Nephron (organoid): ENCODE measurements at regions not wholly inside any gene's neighbourhood (a gene's known extent, or its start where the extent isn't known, plus 50 kb on each side); places are given as distances from the start of the nearest gene placed in this dataset.

Experiments
- H3K27ac Mint-ChIP-seq, 3 experiments: 2 replicates each; pipeline ENCODE4 v1.8.0; 2020; ENCODE audit warnings: mixed read lengths in 3 of 3, mild to moderate bottlenecking in 2 of 3, moderate library complexity in 1 of 3
- H3K27me3 Mint-ChIP-seq: 2 replicates; pipeline ENCODE4 v1.8.0; 2021; ENCODE audit warnings: low read depth, mild to moderate bottlenecking, moderate library complexity, mixed read lengths
- H3K36me3 Mint-ChIP-seq: 2 replicates; pipeline ENCODE4 v1.8.0; 2020; ENCODE audit warnings: low read depth, mixed read lengths
- H3K4me1 Mint-ChIP-seq: 2 replicates; pipeline ENCODE4 v1.8.0; 2020; ENCODE audit warnings: mixed read lengths
- H3K4me3 Mint-ChIP-seq, 3 experiments: 2 replicates each; pipeline ENCODE4 v1.8.0; 2020; ENCODE audit warnings: mild to moderate bottlenecking in 3 of 3, mixed read lengths in 3 of 3, moderate library complexity in 2 of 3
- H3K9me3 Mint-ChIP-seq: 2 replicates; pipeline ENCODE4 v1.8.0; 2020; ENCODE audit warnings: mixed read lengths
- TF ChIP-seq, protein P1 (sequence below), 3 experiments: fragments of 200-600 bp; sonication (generic); IDR thresholded peaks; one replicate each; pipeline ENCODE4 v1.5.0; 2021; ENCODE audit warnings: antibody characterized with exemption in 3 of 3; ENCODE audit not compliant: unreplicated experiment in 3 of 3

DNA sequence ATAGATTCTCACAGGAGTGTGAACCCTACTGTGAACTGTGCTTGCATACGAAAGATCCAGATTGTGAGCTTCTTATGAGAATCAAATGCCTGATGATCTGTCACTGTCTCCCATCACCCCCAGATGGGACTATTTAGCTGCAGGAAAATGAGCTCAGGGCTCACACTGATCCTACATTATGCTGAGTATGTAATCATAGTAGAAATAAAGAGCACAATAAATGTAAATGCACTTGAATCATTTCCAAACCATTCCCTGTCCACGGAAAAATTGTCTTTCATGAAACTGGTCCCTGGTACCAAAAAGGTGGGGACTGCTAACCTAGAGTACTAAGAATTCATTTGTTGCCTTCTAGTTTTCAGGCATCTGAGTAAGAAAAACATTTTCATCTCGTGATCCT is 1215.8 kb upstream of the TMEM132C start:
- Mint-ChIP-seq H3K27me3 (no peaks in the 10 kb centered on the region), H3K9me3 (peaks cover 2% of the 10 kb centered on the region), H3K36me3 (no peaks in the 10 kb centered on the region), H3K4me1 (no peaks in the 10 kb centered on the region), H3K27ac (no peak overlapping the region), H3K4me3 (no peak overlapping the region)
- TF ChIP-seq, protein P1, sequence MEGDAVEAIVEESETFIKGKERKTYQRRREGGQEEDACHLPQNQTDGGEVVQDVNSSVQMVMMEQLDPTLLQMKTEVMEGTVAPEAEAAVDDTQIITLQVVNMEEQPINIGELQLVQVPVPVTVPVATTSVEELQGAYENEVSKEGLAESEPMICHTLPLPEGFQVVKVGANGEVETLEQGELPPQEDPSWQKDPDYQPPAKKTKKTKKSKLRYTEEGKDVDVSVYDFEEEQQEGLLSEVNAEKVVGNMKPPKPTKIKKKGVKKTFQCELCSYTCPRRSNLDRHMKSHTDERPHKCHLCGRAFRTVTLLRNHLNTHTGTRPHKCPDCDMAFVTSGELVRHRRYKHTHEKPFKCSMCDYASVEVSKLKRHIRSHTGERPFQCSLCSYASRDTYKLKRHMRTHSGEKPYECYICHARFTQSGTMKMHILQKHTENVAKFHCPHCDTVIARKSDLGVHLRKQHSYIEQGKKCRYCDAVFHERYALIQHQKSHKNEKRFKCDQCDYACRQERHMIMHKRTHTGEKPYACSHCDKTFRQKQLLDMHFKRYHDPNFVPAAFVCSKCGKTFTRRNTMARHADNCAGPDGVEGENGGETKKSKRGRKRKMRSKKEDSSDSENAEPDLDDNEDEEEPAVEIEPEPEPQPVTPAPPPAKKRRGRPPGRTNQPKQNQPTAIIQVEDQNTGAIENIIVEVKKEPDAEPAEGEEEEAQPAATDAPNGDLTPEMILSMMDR (IDR thresholded peaks at IDR 0.05; ENCODE audit: unreplicated experiment in 3 of 3), result no peak

DNA sequence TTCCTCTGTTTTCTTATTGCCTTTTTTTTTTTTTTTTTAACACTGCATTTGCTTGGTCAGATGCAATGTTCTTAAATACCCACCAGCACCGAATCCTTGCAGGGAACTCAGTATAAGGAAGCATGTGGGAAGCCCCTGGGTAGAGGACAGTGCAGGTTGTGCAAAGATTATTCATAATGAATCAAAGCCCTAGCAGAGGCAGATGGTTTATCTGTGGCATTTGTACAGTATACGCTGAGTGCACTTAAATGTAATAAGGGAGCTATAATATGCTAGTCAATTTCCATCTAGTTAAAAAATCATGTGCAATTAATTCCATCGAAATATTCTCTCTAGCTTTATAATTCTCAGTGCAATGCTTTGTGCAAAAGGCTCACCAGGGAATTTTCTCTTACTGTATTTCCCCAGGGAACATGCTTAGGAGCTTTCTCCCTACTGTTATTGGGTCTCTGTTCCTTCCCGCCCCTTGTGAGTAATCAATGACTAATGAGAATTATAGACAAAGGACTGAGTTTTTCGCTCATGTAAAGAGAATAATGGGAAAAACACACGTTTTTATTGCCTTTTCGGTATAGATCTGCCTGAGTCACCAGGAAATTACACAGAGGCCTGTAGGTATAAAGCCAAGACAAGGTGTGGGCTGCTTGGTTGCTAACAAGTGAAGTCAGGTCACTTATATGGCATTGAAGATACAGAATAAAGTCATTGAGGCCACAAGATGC is 1214.3 kb upstream of the TMEM132C start:
- Mint-ChIP-seq H3K27me3 (no peaks in the 10 kb centered on the region), H3K4me1 (no peaks in the 10 kb centered on the region), H3K4me3 (no peak overlapping the region), H3K27ac (no peak overlapping the region), H3K36me3 (no peaks in the 10 kb centered on the region), H3K9me3 (peaks cover 2% of the 10 kb centered on the region)
- TF ChIP-seq, protein P1 (IDR thresholded peaks at IDR 0.05; ENCODE audit: unreplicated experiment in 3 of 3), result no peak

DNA sequence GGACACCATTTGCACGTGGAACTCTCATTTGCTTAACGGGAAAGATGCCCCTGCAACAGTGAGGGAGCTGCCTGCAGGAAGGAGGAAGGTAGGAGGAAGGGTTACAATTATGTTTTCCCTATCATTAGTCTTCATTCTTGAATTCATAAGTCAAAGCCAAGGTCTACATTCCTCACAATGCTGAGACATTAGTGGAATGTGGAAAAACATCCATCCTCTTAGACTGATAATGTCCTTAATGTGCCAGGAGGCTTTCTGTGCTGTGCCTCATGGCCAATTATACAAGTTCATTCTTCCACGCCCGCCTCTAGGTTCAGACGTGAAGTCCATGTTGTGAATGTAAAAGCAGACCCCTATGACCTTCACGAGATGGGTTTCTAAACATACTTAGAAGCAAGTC is 1212.4 kb upstream of the TMEM132C start:
- Mint-ChIP-seq H3K27me3 (no peaks in the 10 kb centered on the region), H3K4me3 (no peak overlapping the region), H3K27ac (no peak overlapping the region), H3K9me3 (no peaks in the 10 kb centered on the region), H3K4me1 (no peaks in the 10 kb centered on the region), H3K36me3 (no peaks in the 10 kb centered on the region)
- TF ChIP-seq, protein P1 (IDR thresholded peaks at IDR 0.05; ENCODE audit: unreplicated experiment in 3 of 3), result no peak

DNA sequence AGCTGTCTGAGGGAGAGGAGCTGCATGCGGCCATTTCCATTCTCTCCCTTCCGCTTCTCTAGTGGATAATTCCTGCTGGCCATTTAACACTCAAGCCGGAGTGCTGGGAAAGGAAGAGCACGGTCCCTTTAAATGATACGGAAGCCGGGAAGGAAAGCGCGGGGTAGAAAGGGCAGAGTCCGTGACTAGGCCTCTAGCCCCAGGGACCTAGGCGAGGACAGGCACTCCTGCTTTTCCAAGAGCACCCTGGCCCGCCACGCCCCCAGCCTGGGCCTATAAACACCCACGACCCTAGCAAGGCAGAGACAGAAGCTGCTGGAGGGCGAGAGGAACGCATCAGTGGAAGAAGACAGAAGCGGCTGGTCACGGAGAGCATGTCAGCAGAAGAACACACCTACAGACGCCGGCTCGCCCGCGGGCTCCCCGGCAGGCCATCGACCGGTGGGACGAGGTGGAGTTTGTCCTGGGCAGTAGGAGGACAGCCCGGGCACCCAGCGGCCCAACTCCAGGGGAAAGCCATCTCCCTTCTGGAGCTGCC is 1206.6 kb upstream of the TMEM132C start:
- no peaks in the 10 kb centered on the region for H3K9me3 Mint-ChIP-seq
- H3K27ac Mint-ChIP-seq, result no peak overlapping the region
- TF ChIP-seq, protein P1 (IDR thresholded peaks at IDR 0.05; ENCODE audit: unreplicated experiment in 3 of 3), result no peak
- no peak overlapping the region for H3K4me3 Mint-ChIP-seq
- no peaks in the 10 kb centered on the region for H3K4me1 Mint-ChIP-seq
- H3K36me3 Mint-ChIP-seq, result no peaks in the 10 kb centered on the region
- peaks cover 8% of the 10 kb centered on the region for H3K27me3 Mint-ChIP-seq

DNA sequence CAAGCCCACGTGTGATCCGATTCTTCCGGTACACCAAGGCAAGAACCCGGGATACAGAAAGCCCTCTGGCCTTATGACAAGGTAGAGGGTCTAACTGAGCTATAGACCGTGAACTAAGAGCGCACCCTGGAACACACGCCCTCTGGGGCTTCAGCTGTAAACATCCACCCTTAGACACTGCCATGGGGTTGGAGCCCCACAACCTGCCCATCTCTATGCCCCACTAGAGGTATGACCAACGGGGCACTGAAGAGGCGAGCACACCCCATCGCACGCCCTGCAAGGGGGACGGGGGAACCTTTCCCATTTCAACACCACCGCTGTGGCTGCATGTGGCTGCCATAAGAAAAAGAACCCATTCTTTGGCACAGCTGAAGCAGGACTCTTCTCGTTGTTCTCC is 1206.0 kb upstream of the TMEM132C start:
- TF ChIP-seq, protein P1 (IDR thresholded peaks at IDR 0.05; ENCODE audit: unreplicated experiment in 3 of 3), result no peak
- no peaks in the 10 kb centered on the region for H3K4me1 Mint-ChIP-seq
- H3K27me3 Mint-ChIP-seq, result peaks cover 8% of the 10 kb centered on the region
- H3K36me3 Mint-ChIP-seq, result no peaks in the 10 kb centered on the region
- no peak overlapping the region for H3K4me3 Mint-ChIP-seq
- no peak overlapping the region for H3K27ac Mint-ChIP-seq
- no peaks in the 10 kb centered on the region for H3K9me3 Mint-ChIP-seq
